ENCODE measurements at regions not wholly inside any gene's neighbourhood (a gene's known extent, or its start where the extent isn't known, plus 50 kb on each side); places are given as distances from the start of the nearest gene placed in this dataset.

GRCh38 chr10:118978998-118979350 is 50.5 kb upstream of the NANOS1 start:
- TF ChIP-seq, protein P1, sequence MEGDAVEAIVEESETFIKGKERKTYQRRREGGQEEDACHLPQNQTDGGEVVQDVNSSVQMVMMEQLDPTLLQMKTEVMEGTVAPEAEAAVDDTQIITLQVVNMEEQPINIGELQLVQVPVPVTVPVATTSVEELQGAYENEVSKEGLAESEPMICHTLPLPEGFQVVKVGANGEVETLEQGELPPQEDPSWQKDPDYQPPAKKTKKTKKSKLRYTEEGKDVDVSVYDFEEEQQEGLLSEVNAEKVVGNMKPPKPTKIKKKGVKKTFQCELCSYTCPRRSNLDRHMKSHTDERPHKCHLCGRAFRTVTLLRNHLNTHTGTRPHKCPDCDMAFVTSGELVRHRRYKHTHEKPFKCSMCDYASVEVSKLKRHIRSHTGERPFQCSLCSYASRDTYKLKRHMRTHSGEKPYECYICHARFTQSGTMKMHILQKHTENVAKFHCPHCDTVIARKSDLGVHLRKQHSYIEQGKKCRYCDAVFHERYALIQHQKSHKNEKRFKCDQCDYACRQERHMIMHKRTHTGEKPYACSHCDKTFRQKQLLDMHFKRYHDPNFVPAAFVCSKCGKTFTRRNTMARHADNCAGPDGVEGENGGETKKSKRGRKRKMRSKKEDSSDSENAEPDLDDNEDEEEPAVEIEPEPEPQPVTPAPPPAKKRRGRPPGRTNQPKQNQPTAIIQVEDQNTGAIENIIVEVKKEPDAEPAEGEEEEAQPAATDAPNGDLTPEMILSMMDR (conservative IDR thresholded peaks at IDR 0.05): no peak
- H3K27ac ChIP-seq: no peak overlapping the region

DNA sequence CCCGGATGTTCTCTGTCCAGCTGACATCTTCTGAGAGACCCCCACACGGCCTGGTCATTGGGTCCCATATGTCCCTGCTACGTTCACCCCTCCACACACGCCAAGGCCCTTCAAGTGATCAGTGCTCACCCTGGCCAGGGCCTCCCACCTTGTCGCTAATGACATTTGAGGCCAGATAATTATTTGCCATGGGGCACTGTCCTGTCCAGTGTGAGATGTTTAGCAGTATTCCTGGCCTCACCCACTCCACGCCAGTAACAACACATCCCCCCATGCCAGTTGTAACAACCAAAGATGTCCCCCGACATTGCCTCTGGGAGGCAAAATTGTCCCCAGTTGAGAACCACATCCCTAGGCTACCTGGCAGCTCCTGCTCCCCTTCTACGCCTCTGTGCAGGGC is 49.9 kb upstream of the NANOS1 start:
- TF ChIP-seq, protein P1 (conservative IDR thresholded peaks at IDR 0.05): no peak

More for the DNA sequence above, 49.9 kb upstream of the NANOS1 start:
- no peak overlapping the region for H3K27ac ChIP-seq

Data from VCaP (cell line).